ENCODE measurements at regions not wholly inside any gene's neighbourhood (a gene's known extent, or its start where the extent isn't known, plus 50 kb on each side); places are given as distances from the start of the nearest gene placed in this dataset.

DNA sequence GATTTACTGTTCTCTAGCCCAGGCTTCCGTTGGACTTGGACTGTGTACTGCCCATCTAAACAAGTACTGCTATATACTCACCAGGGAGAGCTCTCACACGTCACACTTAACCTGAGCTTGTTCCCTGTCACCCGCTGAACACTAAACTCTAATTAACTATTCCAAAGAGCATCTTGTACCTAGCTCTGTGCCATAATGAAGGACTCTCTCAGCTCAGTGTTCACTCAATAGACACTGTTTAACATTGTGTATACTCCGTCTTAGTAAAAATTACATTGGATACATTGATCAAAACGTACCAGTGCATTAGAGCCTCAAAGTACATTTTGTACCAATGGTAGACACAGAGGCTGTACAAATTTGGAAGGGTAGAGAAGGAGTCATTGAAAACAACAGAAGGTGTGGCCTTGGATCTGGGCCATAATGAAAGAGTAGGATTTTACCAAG is 55.4 kb upstream of the EPHA7 start:
- FAIRE-seq = no peak
- no peak for DNase-seq (ENCODE audit: insufficient read length, low spot score)
- TF ChIP-seq POLR2A (IDR thresholded peaks at IDR 0.05; ENCODE audit: low read depth, low read length) = no peak

DNA sequence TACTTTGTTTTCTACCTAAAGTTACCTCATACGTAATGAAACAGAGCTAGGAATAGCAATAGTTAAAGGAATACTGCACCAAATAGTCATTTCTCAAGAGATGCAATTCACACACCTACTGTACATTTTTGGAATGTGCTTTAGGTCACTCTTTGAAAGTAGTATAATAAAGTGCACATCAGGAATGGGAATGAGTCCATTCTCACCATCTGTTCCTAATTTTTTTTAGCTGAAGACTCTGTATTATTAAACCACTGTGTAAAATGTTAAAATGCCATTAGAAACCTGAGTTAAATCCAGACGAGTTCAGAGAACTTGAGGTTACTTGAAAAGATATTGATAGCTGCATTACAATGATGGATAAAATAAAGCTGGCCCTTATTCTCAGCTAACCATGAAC is 51.9 kb upstream of the EPHA7 start:
- TF ChIP-seq POLR2A (IDR thresholded peaks at IDR 0.05; ENCODE audit: low read depth, low read length) = no peak
- no peak for DNase-seq (ENCODE audit: insufficient read length, low spot score)
- FAIRE-seq = no peak

Data from H54 (cell line).